HCT116 (cell line): ENCODE measurements at regions not wholly inside any gene's neighbourhood (a gene's known extent, or its start where the extent isn't known, plus 50 kb on each side); places are given as distances from the start of the nearest gene placed in this dataset.

Experiments used
- ATAC-seq: fragments of 200-7000 bp; cut with Tn5 transposase; 2 replicates; pipeline ENCODE4 v1.9.1; 2020; ENCODE audit warnings: mild to moderate bottlenecking, moderate library complexity
- BruUV-seq: library from RNA; stranded (reverse); fragments of 400-500 nt; replicated peaks from 2 replicates; lab custom pipeline; 2021; lab: Mats Ljungman, UMichigan
- CTCF ChIA-PET: fragments of 300-600 bp; sonication (Branson Sonifier 250); formaldehyde crosslinking; loops from one replicate; lab custom pipeline; 2021; ENCODE audit warnings: antibody characterized with exemption; lab: Charles Lee
- POLR2A ChIA-PET: fragments of 300-600, 350-600 bp; sonication (Branson Sonifier 250); formaldehyde crosslinking; loops from one replicate; lab custom pipeline; 2021; ENCODE audit warnings: antibody characterized with exemption; lab: Charles Lee
- RAD21 ChIA-PET, 2 experiments: fragments of 300-600 bp; sonication (Branson Sonifier 250); formaldehyde crosslinking; loops; one replicate each; lab custom pipeline; 2023; ENCODE audit warnings: low total read pairs in 2 of 2; ENCODE audit not compliant: uncharacterized antibody in 2 of 2, unreplicated experiment in 2 of 2, low non-redundant PET in 1 of 2; lab: Charles Lee
- DNase-seq: peaks from one replicate; pipeline ENCODE4 v3.0.0-alpha.2; 2010; ENCODE audit warnings: low read depth, low spot score
- H2AFZ ChIP-seq: fragments of 200-600 bp; shearing (Covaris generic), sonication (generic); 2 replicates; pipeline ENCODE4 v1.6.1; 2017; ENCODE audit warnings: low read depth, mixed run types, mixed read lengths, antibody characterized with exemption, low read length; ENCODE audit not compliant: poor library complexity, severe bottlenecking
- H3K27ac ChIP-seq: 2 replicates; pipeline ENCODE4 v1.5.1; 2012; ENCODE audit warnings: low read depth, low read length
- H3K27me3 ChIP-seq: fragments of 200-600 bp; sonication (generic); 2 replicates; pipeline ENCODE4 v1.6.1; 2016; ENCODE audit warnings: mixed run types, low read length, mixed read lengths; ENCODE audit not compliant: insufficient read depth
- H3K36me3 ChIP-seq, 2 experiments: fragments of 200-500 bp in 1 of 2; fragments of 200-600 bp in 1 of 2; sonication (Bioruptor generic) in 1 of 2; sonication (generic) in 1 of 2; 2 replicates each; pipeline versions ENCODE4 v1.5.1 to v1.6.1; 2014 to 2016; ENCODE audit warnings: low read length in 2 of 2, inconsistent platforms in 1 of 2, mixed read lengths in 1 of 2, mixed run types in 1 of 2; ENCODE audit not compliant: insufficient read depth in 2 of 2, control insufficient read depth in 1 of 2
- H3K4me1 ChIP-seq, 2 experiments: fragments of 200-600 bp in 1 of 2; sonication (generic) in 1 of 2; 2 replicates each; pipeline versions ENCODE4 v1.5.1 to v1.6.1; 2012 to 2017; ENCODE audit warnings: low read length in 2 of 2, inconsistent platforms in 1 of 2, mild to moderate bottlenecking in 1 of 2, mixed read lengths in 1 of 2, mixed run types in 1 of 2, moderate library complexity in 1 of 2; ENCODE audit not compliant: insufficient read depth in 2 of 2, control insufficient read depth in 1 of 2
- H3K4me2 ChIP-seq: fragments of 200-600 bp; sonication (generic); 2 replicates; pipeline ENCODE4 v1.6.1; 2017; ENCODE audit warnings: mixed run types, low read length, mixed read lengths
- H3K4me3 ChIP-seq, 2 experiments: fragments of 200-600 bp in 1 of 2; sonication (generic) in 1 of 2; replicated peaks in 1 of 2; 2 replicates each; pipeline ENCODE4 v1.5.1; 2011 to 2016; ENCODE audit warnings: low read length in 2 of 2, control low read depth in 1 of 2, low read depth in 1 of 2, mild to moderate bottlenecking in 1 of 2, mixed read lengths in 1 of 2, mixed run types in 1 of 2
- H3K79me2 ChIP-seq: fragments of 200-600 bp; sonication (generic); 2 replicates; pipeline ENCODE4 v1.6.1; 2017; ENCODE audit warnings: mild to moderate bottlenecking, mixed run types, low read length, moderate library complexity, mixed read lengths; ENCODE audit not compliant: insufficient read depth
- H3K9ac ChIP-seq: fragments of 200-600 bp; sonication (generic); 2 replicates; pipeline ENCODE4 v1.6.1; 2016; ENCODE audit warnings: low read length, mixed read lengths
- H3K9me2 ChIP-seq: fragments of 200-600 bp; sonication (generic), shearing (Covaris generic); 2 replicates; pipeline ENCODE4 v1.6.1; 2017; ENCODE audit warnings: mixed run types, mild to moderate bottlenecking, moderate library complexity; ENCODE audit not compliant: insufficient read depth
- H3K9me3 ChIP-seq, 2 experiments: fragments of 200-500 bp in 1 of 2; fragments of 200-600 bp in 1 of 2; sonication (Bioruptor generic) in 1 of 2; sonication (generic) in 1 of 2; 2 replicates each; pipeline ENCODE4 v1.6.1; 2014 to 2017; ENCODE audit warnings: low read length in 2 of 2, mixed read lengths in 2 of 2, inconsistent platforms in 1 of 2, low read depth in 1 of 2, mild to moderate bottlenecking in 1 of 2, mixed run types in 1 of 2, moderate library complexity in 1 of 2; ENCODE audit not compliant: control insufficient read depth in 1 of 2, insufficient read depth in 1 of 2
- H4K20me1 ChIP-seq: fragments of 200-600 bp; sonication (generic), shearing (Covaris generic); 2 replicates; pipeline ENCODE4 v1.6.1; 2017; ENCODE audit warnings: mixed run types, mild to moderate bottlenecking, moderate library complexity; ENCODE audit not compliant: insufficient read depth
- ATF3 ChIP-seq: IDR thresholded peaks from 2 replicates; pipeline ENCODE4 v1.6.1; 2012
- CTCF ChIP-seq, 3 experiments: fragments of 200-600 bp in 1 of 3; sonication (generic) in 1 of 3; IDR thresholded peaks in 2 of 3; conservative IDR thresholded peaks in 1 of 3; 2 replicates each; pipeline ENCODE4 v1.5.1; 2012 to 2017; ENCODE audit warnings: low read depth in 2 of 3, low read length in 2 of 3, antibody characterized with exemption in 1 of 3, borderline replicate concordance in 1 of 3, control low read depth in 1 of 3, mild to moderate bottlenecking in 1 of 3, mixed read lengths in 1 of 3, mixed run types in 1 of 3, moderate library complexity in 1 of 3; ENCODE audit not compliant: insufficient read depth in 1 of 3
- EGR1 ChIP-seq: IDR thresholded peaks from 2 replicates; pipeline ENCODE4 v1.6.1; 2012; ENCODE audit warnings: low read depth
- ELF1 ChIP-seq: IDR thresholded peaks from 2 replicates; pipeline ENCODE4 v1.6.1; 2012; ENCODE audit warnings: low read depth, borderline replicate concordance
- EZH2phosphoT487 ChIP-seq: fragments of 200-600 bp; IDR thresholded peaks from 2 replicates; pipeline ENCODE4 v1.6.1; 2018; ENCODE audit warnings: antibody characterized with exemption, borderline replicate concordance
- JUND ChIP-seq: IDR thresholded peaks from 2 replicates; pipeline ENCODE4 v1.6.1; 2012
- SP1 ChIP-seq: IDR thresholded peaks from 2 replicates; pipeline ENCODE4 v1.6.1; 2012; ENCODE audit warnings: low read depth
- ZBTB33 ChIP-seq: IDR thresholded peaks from 2 replicates; pipeline ENCODE4 v1.6.1; 2011; ENCODE audit warnings: mild to moderate bottlenecking, low read length, moderate library complexity; ENCODE audit not compliant: insufficient replicate concordance; ENCODE audit errors: extremely low read depth
- ZFX ChIP-seq: fragments of 450-650 bp; IDR thresholded peaks from 2 replicates; pipeline ENCODE4 v1.6.1; 2017
- ZNF274 ChIP-seq: fragments of 200-500 bp; sonication (Bioruptor generic); IDR thresholded peaks from 2 replicates; pipeline ENCODE4 v1.6.1; 2014; ENCODE audit warnings: mild to moderate bottlenecking, low read depth, low read length, inconsistent platforms
- intact Hi-C: fragments of 100-400 bp; cut with micrococcal nuclease; formaldehyde crosslinking; loops from 2 replicates; pipeline ENCODE4 v1.10.0; 2022

GRCh38 chr3:72530426-72530825 lies 317.8 kb downstream of the SHQ1 start:
- no peak for DNase-seq
- TF ChIP-seq ZFX (no peak), EZH2phosphoT487 (no peak), SP1 (no peak), EGR1 (no peak), JUND (no peak), ATF3 (no peak), ZNF274 (no peak), CTCF (IDR thresholded peaks at IDR 0.05 in 2 of 3, conservative IDR thresholded peaks at IDR 0.05 in 1 of 3; ENCODE audit: borderline replicate concordance in 1 of 3, insufficient read depth in 1 of 3, low read depth in 2 of 3, low read length in 2 of 3) (no peak), ZBTB33 (no peak), ELF1 (no peak)
- TF ChIP-seq, all 23 proteins: peak for 0
- no peak overlapping the region for H3K27ac ChIP-seq
- no peak overlapping the region for H3K4me2 ChIP-seq
- BruUV-seq = no TSS peak
- CTCF ChIA-PET = no interaction called here
- no peak overlapping the region for H2AFZ ChIP-seq
- no peaks in the 10 kb centered on the region for H3K9me3 ChIP-seq
- POLR2A ChIA-PET = no interaction called here
- no peaks in the 10 kb centered on the region for H4K20me1 ChIP-seq
- H3K9me2 ChIP-seq = no peaks in the 10 kb centered on the region
- no peaks in the 10 kb centered on the region for H3K79me2 ChIP-seq
- no peaks in the 10 kb centered on the region for H3K36me3 ChIP-seq
- H3K27me3 ChIP-seq = no peaks in the 10 kb centered on the region
- H3K4me1 ChIP-seq = no peaks in the 10 kb centered on the region
- intact Hi-C loops = no loop called here
- no peak overlapping the region for H3K9ac ChIP-seq
- no peak overlapping the region for H3K4me3 ChIP-seq
- ATAC-seq = no peak
- RAD21 ChIA-PET = no interaction called here
